K562 (cell line): ENCODE measurements at regions not wholly inside any gene's neighbourhood (a gene's known extent, or its start where the extent isn't known, plus 50 kb on each side); places are given as distances from the start of the nearest gene placed in this dataset.

Experiments used
- ATAC-seq: fragments of 200-7000 bp; cut with Tn5 transposase; 3 replicates; pipeline ENCODE4 v1.9.1; 2020; ENCODE audit warnings: moderate library complexity
- BruUV-seq: library from RNA; stranded (reverse); fragments of 400-500 nt; replicated peaks from 2 replicates; lab custom pipeline; 2021; lab: Mats Ljungman, UMichigan
- CTCF ChIA-PET: fragments of 300-600 bp; formaldehyde crosslinking; extraction: SDS; loops from one replicate; lab custom pipeline; 2021; ENCODE audit warnings: low intra/inter-chr PET ratio; lab: Yijun Ruan, JAX
- POLR2A ChIA-PET: fragments of 300-600, 350-650 bp; sonication (Branson Sonifier 250); formaldehyde crosslinking; extraction: SDS; loops from one replicate; lab custom pipeline; 2021; ENCODE audit warnings: antibody characterized with exemption, inconsistent platforms; lab: Yijun Ruan, JAX
- DNase-seq, 4 experiments: peaks; one replicate each; pipeline versions ENCODE4 v3.0.0 to v3.0.0-alpha.2; 2011 to 2018; ENCODE audit warnings: low spot score in 3 of 4, mixed read lengths in 3 of 4; ENCODE audit errors: extremely low read depth in 1 of 4
- FAIRE-seq: peaks from 2 replicates; lab custom pipeline; 2011; peaks lifted over from hg19 to GRCh38; lab: Jason Lieb, UNC
- H2AFZ ChIP-seq: 2 replicates; pipeline ENCODE4 v1.6.0; 2011; ENCODE audit warnings: low read depth, low read length, control low read depth, inconsistent platforms
- H3K27ac ChIP-seq: fragments of 200-600 bp; 3 replicates; pipeline ENCODE4 v1.8.0; 2011; ENCODE audit warnings: low read depth, mild to moderate bottlenecking, control low read depth, inconsistent platforms, low read length, moderate library complexity, mixed read lengths; ENCODE audit errors: extremely low read depth
- H3K27me3 ChIP-seq, 2 experiments: fragments of 300-600 bp in 1 of 2; 2 replicates in 1 of 2; 3 replicates in 1 of 2; pipeline versions ENCODE4 v1.6.0 to v1.8.0; 2011; ENCODE audit warnings: inconsistent platforms in 2 of 2, low read length in 2 of 2, mild to moderate bottlenecking in 1 of 2, mixed read lengths in 1 of 2, moderate library complexity in 1 of 2; ENCODE audit not compliant: control insufficient read depth in 2 of 2, insufficient read depth in 2 of 2
- H3K36me3 ChIP-seq: fragments of 300-600 bp; 3 replicates; pipeline ENCODE4 v1.8.0; 2011; ENCODE audit warnings: mild to moderate bottlenecking, low read length, inconsistent platforms; ENCODE audit not compliant: control insufficient read depth, insufficient read depth
- H3K4me1 ChIP-seq, 2 experiments: fragments of 200-600 bp in 1 of 2; replicated peaks in 1 of 2; 2 replicates in 1 of 2; 3 replicates in 1 of 2; pipeline versions ENCODE4 v1.5.1 to v1.8.0; 2011; ENCODE audit warnings: inconsistent platforms in 2 of 2, low read length in 2 of 2, mild to moderate bottlenecking in 1 of 2, mixed read lengths in 1 of 2, moderate library complexity in 1 of 2; ENCODE audit not compliant: control insufficient read depth in 2 of 2, insufficient read depth in 2 of 2
- H3K4me2 ChIP-seq: 2 replicates; pipeline ENCODE4 v1.6.1; 2011; ENCODE audit warnings: low read length, control low read depth, inconsistent platforms, mixed read lengths; ENCODE audit not compliant: insufficient read depth
- H3K4me3 ChIP-seq: fragments of 200-600 bp; sonication (generic), shearing (Covaris generic); 2 replicates; pipeline ENCODE4 v1.5.1; 2016; ENCODE audit warnings: control low read depth, inconsistent platforms
- H3K79me2 ChIP-seq: fragments of 200-600 bp; 3 replicates; pipeline ENCODE4 v1.8.0; 2011; ENCODE audit warnings: low read length, inconsistent platforms; ENCODE audit not compliant: control insufficient read depth, insufficient read depth
- H3K9ac ChIP-seq, 2 experiments: 2 replicates each; pipeline versions ENCODE4 v1.6.0 to v1.6.1; 2011; ENCODE audit warnings: low read depth in 2 of 2, low read length in 2 of 2, control low read depth in 1 of 2, inconsistent platforms in 1 of 2, mild to moderate bottlenecking in 1 of 2, mixed read lengths in 1 of 2; ENCODE audit not compliant: insufficient read depth in 1 of 2
- H3K9me1 ChIP-seq: one replicate; pipeline ENCODE4 v1.6.0; 2011; ENCODE audit warnings: inconsistent platforms, mild to moderate bottlenecking, low read length, moderate library complexity; ENCODE audit not compliant: control insufficient read depth, insufficient read depth
- H3K9me3 ChIP-seq: replicated peaks from 2 replicates; pipeline ENCODE4 v1.5.1; 2011; ENCODE audit warnings: low read depth, low read length, inconsistent platforms; ENCODE audit not compliant: control insufficient read depth, insufficient read depth
- H4K20me1 ChIP-seq: replicated peaks from 2 replicates; pipeline ENCODE4 v1.6.1; 2011; ENCODE audit warnings: low read length, inconsistent platforms, mixed read lengths; ENCODE audit not compliant: control insufficient read depth, insufficient read depth
- ADNP ChIP-seq: fragments of 200-800 bp; sonication (Bioruptor generic); IDR thresholded peaks from 2 replicates; pipeline ENCODE4 v1.6.1; 2016; ENCODE audit warnings: missing genetic modification characterization, missing compliant biosample characterization
- CTBP1 ChIP-seq: fragments of 450-650 bp; IDR thresholded peaks from 2 replicates; pipeline ENCODE4 v1.6.1; 2016; ENCODE audit warnings: borderline replicate concordance
- ESRRA ChIP-seq: fragments of 450-650 bp; IDR thresholded peaks from 2 replicates; pipeline ENCODE4 v1.6.1; 2014; ENCODE audit warnings: low read depth, mild to moderate bottlenecking, moderate library complexity, borderline replicate concordance
- ETS2 ChIP-seq: IDR thresholded peaks from 2 replicates; pipeline ENCODE4 v1.6.1; 2016; ENCODE audit warnings: borderline replicate concordance, missing genetic modification characterization, mild to moderate bottlenecking, moderate library complexity, missing compliant biosample characterization; ENCODE audit not compliant: poor library complexity, severe bottlenecking
- HMG20A ChIP-seq: fragments of 450-650 bp; formaldehyde crosslinking; conservative IDR thresholded peaks from 2 replicates; pipeline ENCODE4 v1.4.0; 2020; ENCODE audit warnings: mild to moderate bottlenecking, mixed read lengths
- KHSRP ChIP-seq: fragments of 450-650 bp; IDR thresholded peaks from 2 replicates; pipeline ENCODE4 v1.6.1; 2017
- MCM5 ChIP-seq: fragments of 450-650 bp; IDR thresholded peaks from 2 replicates; pipeline ENCODE4 v1.6.1; 2016; ENCODE audit warnings: low read depth
- NFRKB ChIP-seq: fragments of 450-650 bp; IDR thresholded peaks from 2 replicates; pipeline ENCODE4 v1.6.1; 2016; ENCODE audit warnings: low read depth
- NR2F6 ChIP-seq: fragments of 450-650 bp; formaldehyde crosslinking; IDR thresholded peaks from 2 replicates; pipeline ENCODE4 v1.4.0; 2020; ENCODE audit warnings: mild to moderate bottlenecking
- POLR2AphosphoS2 ChIP-seq: IDR thresholded peaks from 2 replicates; pipeline ENCODE4 v1.6.1; 2012; ENCODE audit warnings: low read length, improper control_type of control experiment
- PYGO2 ChIP-seq: fragments of 450-650 bp; IDR thresholded peaks from 2 replicates; pipeline ENCODE4 v1.6.1; 2016; ENCODE audit warnings: mild to moderate bottlenecking, missing genetic modification characterization, moderate library complexity, missing compliant biosample characterization
- SAFB2 ChIP-seq: fragments of 200-400 bp; formaldehyde crosslinking; IDR thresholded peaks from 2 replicates; pipeline ENCODE4 v1.6.1; 2018; ENCODE audit warnings: borderline replicate concordance, low read length, low read depth, moderate library complexity; ENCODE audit not compliant: severe bottlenecking
- SIN3A ChIP-seq, 2 experiments: fragments of 150-350 bp in 1 of 2; IDR thresholded peaks; 2 replicates each; pipeline ENCODE4 v1.6.1; 2011 to 2016; ENCODE audit warnings: borderline replicate concordance in 2 of 2, low read depth in 2 of 2, low read length in 2 of 2, mild to moderate bottlenecking in 2 of 2, moderate library complexity in 2 of 2; ENCODE audit not compliant: control insufficient read depth in 1 of 2
- SMARCA4 ChIP-seq: fragments of 450-650 bp; IDR thresholded peaks from 2 replicates; pipeline ENCODE4 v1.6.1; 2016
- ZNF445 ChIP-seq: fragments of 250-450 bp; sonication (Bioruptor Pico); IDR thresholded peaks from 2 replicates; pipeline ENCODE4 v1.4.0; 2020; ENCODE audit warnings: low read depth, mild to moderate bottlenecking, moderate library complexity
- WGBS: fragments of 100-300 bp; shearing (Covaris generic); methylation state at CpG from one replicate; pipeline ENCODE4 v1.1.6; 2016; ENCODE audit warnings: low coverage, mixed read lengths; ENCODE audit not compliant: insufficient coverage; ENCODE audit errors: missing lambda C conversion rate; 5-methylcytosine and 5-hydroxymethylcytosine counted together
- in situ Hi-C: fragments of 300-500 bp; cut with MboI; formaldehyde crosslinking; loops from 4 replicates; pipeline ENCODE4 v1.15.0; 2018; ENCODE audit warnings: inconsistent platforms, mixed read lengths
- intact Hi-C: fragments of 100-400 bp; cut with micrococcal nuclease; formaldehyde crosslinking; loops from 2 replicates; pipeline ENCODE4 v1.14.2; 2022
- TF ChIP-seq, protein P1 (sequence below): fragments of 250-450 bp; sonication (Bioruptor Pico); IDR thresholded peaks from 2 replicates; pipeline ENCODE4 v1.4.0; 2020; ENCODE audit warnings: mild to moderate bottlenecking, moderate library complexity
- TF ChIP-seq, protein P2 (sequence below), 2 experiments: fragments of 150-350 bp in 1 of 2; IDR thresholded peaks; 2 replicates each; pipeline ENCODE4 v1.6.1; 2012 to 2016; ENCODE audit warnings: low read depth in 2 of 2, low read length in 2 of 2, mild to moderate bottlenecking in 1 of 2, moderate library complexity in 1 of 2

- Histone ChIP-seq H3K9me3 (no peaks in the 10 kb centered on the region), H4K20me1 (no peaks in the 10 kb centered on the region), H3K27me3 (no peaks in the 10 kb centered on the region), H3K79me2 (no peaks in the 10 kb centered on the region), H3K9ac (no peak overlapping the region), H2AFZ (no peak overlapping the region), H3K27ac (no peak overlapping the region), H3K36me3 (no peaks in the 10 kb centered on the region), H3K9me1 (no peaks in the 10 kb centered on the region), H3K4me1 (no peaks in the 10 kb centered on the region), H3K4me2 (no peak overlapping the region), H3K4me3 (no peak overlapping the region)
- no peak for ATAC-seq
- no peak for DNase-seq
- BruUV-seq = no TSS peak
- no peak for FAIRE-seq
- WGBS = 0% methylated on average over 1 of the region's 1 CpG
- in situ Hi-C loops = no loop called here
- ChIA-PET CTCF (interaction anchor here (0.6 kb wide), 1 partner anchor 1186 kb away, joined by 3 read pairs; no protein-coding TSS in a partner anchor), POLR2A (no interaction called here)
- intact Hi-C loops = no loop called here
- TF ChIP-seq, protein P1, sequence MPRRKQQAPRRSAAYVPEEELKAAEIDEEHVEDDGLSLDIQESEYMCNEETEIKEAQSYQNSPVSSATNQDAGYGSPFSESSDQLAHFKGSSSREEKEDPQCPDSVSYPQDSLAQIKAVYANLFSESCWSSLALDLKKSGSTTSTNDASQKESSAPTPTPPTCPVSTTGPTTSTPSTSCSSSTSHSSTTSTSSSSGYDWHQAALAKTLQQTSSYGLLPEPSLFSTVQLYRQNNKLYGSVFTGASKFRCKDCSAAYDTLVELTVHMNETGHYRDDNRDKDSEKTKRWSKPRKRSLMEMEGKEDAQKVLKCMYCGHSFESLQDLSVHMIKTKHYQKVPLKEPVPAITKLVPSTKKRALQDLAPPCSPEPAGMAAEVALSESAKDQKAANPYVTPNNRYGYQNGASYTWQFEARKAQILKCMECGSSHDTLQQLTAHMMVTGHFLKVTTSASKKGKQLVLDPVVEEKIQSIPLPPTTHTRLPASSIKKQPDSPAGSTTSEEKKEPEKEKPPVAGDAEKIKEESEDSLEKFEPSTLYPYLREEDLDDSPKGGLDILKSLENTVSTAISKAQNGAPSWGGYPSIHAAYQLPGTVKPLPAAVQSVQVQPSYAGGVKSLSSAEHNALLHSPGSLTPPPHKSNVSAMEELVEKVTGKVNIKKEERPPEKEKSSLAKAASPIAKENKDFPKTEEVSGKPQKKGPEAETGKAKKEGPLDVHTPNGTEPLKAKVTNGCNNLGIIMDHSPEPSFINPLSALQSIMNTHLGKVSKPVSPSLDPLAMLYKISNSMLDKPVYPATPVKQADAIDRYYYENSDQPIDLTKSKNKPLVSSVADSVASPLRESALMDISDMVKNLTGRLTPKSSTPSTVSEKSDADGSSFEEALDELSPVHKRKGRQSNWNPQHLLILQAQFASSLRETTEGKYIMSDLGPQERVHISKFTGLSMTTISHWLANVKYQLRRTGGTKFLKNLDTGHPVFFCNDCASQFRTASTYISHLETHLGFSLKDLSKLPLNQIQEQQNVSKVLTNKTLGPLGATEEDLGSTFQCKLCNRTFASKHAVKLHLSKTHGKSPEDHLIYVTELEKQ (CRISPR knock-in tag) = no peak
- TF ChIP-seq HMG20A (CRISPR knock-in tag) (no peak), SMARCA4 (no peak), CTBP1 (no peak), NFRKB (no peak), ETS2 (tag) (no peak), ESRRA (no peak), SAFB2 (no peak), NR2F6 (CRISPR knock-in tag) (no peak), PYGO2 (tag) (no peak), ADNP (tag) (no peak), MCM5 (no peak), KHSRP (no peak), ZNF445 (CRISPR knock-in tag) (no peak), SIN3A (IDR thresholded peaks at IDR 0.05; ENCODE audit: borderline replicate concordance in 2 of 2, control insufficient read depth in 1 of 2, low read depth in 2 of 2, low read length in 2 of 2) (no peak), POLR2AphosphoS2 (no peak)
- TF ChIP-seq, protein P2, sequence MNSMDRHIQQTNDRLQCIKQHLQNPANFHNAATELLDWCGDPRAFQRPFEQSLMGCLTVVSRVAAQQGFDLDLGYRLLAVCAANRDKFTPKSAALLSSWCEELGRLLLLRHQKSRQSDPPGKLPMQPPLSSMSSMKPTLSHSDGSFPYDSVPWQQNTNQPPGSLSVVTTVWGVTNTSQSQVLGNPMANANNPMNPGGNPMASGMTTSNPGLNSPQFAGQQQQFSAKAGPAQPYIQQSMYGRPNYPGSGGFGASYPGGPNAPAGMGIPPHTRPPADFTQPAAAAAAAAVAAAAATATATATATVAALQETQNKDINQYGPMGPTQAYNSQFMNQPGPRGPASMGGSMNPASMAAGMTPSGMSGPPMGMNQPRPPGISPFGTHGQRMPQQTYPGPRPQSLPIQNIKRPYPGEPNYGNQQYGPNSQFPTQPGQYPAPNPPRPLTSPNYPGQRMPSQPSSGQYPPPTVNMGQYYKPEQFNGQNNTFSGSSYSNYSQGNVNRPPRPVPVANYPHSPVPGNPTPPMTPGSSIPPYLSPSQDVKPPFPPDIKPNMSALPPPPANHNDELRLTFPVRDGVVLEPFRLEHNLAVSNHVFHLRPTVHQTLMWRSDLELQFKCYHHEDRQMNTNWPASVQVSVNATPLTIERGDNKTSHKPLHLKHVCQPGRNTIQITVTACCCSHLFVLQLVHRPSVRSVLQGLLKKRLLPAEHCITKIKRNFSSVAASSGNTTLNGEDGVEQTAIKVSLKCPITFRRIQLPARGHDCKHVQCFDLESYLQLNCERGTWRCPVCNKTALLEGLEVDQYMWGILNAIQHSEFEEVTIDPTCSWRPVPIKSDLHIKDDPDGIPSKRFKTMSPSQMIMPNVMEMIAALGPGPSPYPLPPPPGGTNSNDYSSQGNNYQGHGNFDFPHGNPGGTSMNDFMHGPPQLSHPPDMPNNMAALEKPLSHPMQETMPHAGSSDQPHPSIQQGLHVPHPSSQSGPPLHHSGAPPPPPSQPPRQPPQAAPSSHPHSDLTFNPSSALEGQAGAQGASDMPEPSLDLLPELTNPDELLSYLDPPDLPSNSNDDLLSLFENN (IDR thresholded peaks at IDR 0.05; ENCODE audit: low read depth in 2 of 2, low read length in 2 of 2) = no peak
Measured at GRCh38 chr7:32147546-32148268, 77.5 kb upstream of the PDE1C start.
